K562 (cell line): ENCODE measurements at regions not wholly inside any gene's neighbourhood (a gene's known extent, or its start where the extent isn't known, plus 50 kb on each side); places are given as distances from the start of the nearest gene placed in this dataset.

Source experiments
- ATAC-seq: fragments of 200-7000 bp; cut with Tn5 transposase; 3 replicates; pipeline ENCODE4 v1.9.1; 2020; ENCODE audit warnings: moderate library complexity
- BruUV-seq: library from RNA; stranded (reverse); fragments of 400-500 nt; replicated peaks from 2 replicates; lab custom pipeline; 2021; lab: Mats Ljungman, UMichigan
- CTCF ChIA-PET: fragments of 300-600 bp; formaldehyde crosslinking; extraction: SDS; loops from one replicate; lab custom pipeline; 2021; ENCODE audit warnings: low intra/inter-chr PET ratio; lab: Yijun Ruan, JAX
- POLR2A ChIA-PET: fragments of 300-600, 350-650 bp; sonication (Branson Sonifier 250); formaldehyde crosslinking; extraction: SDS; loops from one replicate; lab custom pipeline; 2021; ENCODE audit warnings: antibody characterized with exemption, inconsistent platforms; lab: Yijun Ruan, JAX
- DNase-seq, 4 experiments: peaks; one replicate each; pipeline versions ENCODE4 v3.0.0 to v3.0.0-alpha.2; 2011 to 2018; ENCODE audit warnings: low spot score in 3 of 4, mixed read lengths in 3 of 4; ENCODE audit errors: extremely low read depth in 1 of 4
- FAIRE-seq: peaks from 2 replicates; lab custom pipeline; 2011; peaks lifted over from hg19 to GRCh38; lab: Jason Lieb, UNC
- H2AFZ ChIP-seq: 2 replicates; pipeline ENCODE4 v1.6.0; 2011; ENCODE audit warnings: low read depth, low read length, control low read depth, inconsistent platforms
- H3K27ac ChIP-seq: fragments of 200-600 bp; 3 replicates; pipeline ENCODE4 v1.8.0; 2011; ENCODE audit warnings: low read depth, mild to moderate bottlenecking, control low read depth, inconsistent platforms, low read length, moderate library complexity, mixed read lengths; ENCODE audit errors: extremely low read depth
- H3K27me3 ChIP-seq, 2 experiments: fragments of 300-600 bp in 1 of 2; 2 replicates in 1 of 2; 3 replicates in 1 of 2; pipeline versions ENCODE4 v1.6.0 to v1.8.0; 2011; ENCODE audit warnings: inconsistent platforms in 2 of 2, low read length in 2 of 2, mild to moderate bottlenecking in 1 of 2, mixed read lengths in 1 of 2, moderate library complexity in 1 of 2; ENCODE audit not compliant: control insufficient read depth in 2 of 2, insufficient read depth in 2 of 2
- H3K36me3 ChIP-seq: fragments of 300-600 bp; 3 replicates; pipeline ENCODE4 v1.8.0; 2011; ENCODE audit warnings: mild to moderate bottlenecking, low read length, inconsistent platforms; ENCODE audit not compliant: control insufficient read depth, insufficient read depth
- H3K4me1 ChIP-seq, 2 experiments: fragments of 200-600 bp in 1 of 2; replicated peaks in 1 of 2; 2 replicates in 1 of 2; 3 replicates in 1 of 2; pipeline versions ENCODE4 v1.5.1 to v1.8.0; 2011; ENCODE audit warnings: inconsistent platforms in 2 of 2, low read length in 2 of 2, mild to moderate bottlenecking in 1 of 2, mixed read lengths in 1 of 2, moderate library complexity in 1 of 2; ENCODE audit not compliant: control insufficient read depth in 2 of 2, insufficient read depth in 2 of 2
- H3K4me2 ChIP-seq: 2 replicates; pipeline ENCODE4 v1.6.1; 2011; ENCODE audit warnings: low read length, control low read depth, inconsistent platforms, mixed read lengths; ENCODE audit not compliant: insufficient read depth
- H3K4me3 ChIP-seq: fragments of 200-600 bp; sonication (generic), shearing (Covaris generic); 2 replicates; pipeline ENCODE4 v1.5.1; 2016; ENCODE audit warnings: control low read depth, inconsistent platforms
- H3K79me2 ChIP-seq: fragments of 200-600 bp; 3 replicates; pipeline ENCODE4 v1.8.0; 2011; ENCODE audit warnings: low read length, inconsistent platforms; ENCODE audit not compliant: control insufficient read depth, insufficient read depth
- H3K9ac ChIP-seq, 2 experiments: 2 replicates each; pipeline versions ENCODE4 v1.6.0 to v1.6.1; 2011; ENCODE audit warnings: low read depth in 2 of 2, low read length in 2 of 2, control low read depth in 1 of 2, inconsistent platforms in 1 of 2, mild to moderate bottlenecking in 1 of 2, mixed read lengths in 1 of 2; ENCODE audit not compliant: insufficient read depth in 1 of 2
- H3K9me1 ChIP-seq: one replicate; pipeline ENCODE4 v1.6.0; 2011; ENCODE audit warnings: inconsistent platforms, mild to moderate bottlenecking, low read length, moderate library complexity; ENCODE audit not compliant: control insufficient read depth, insufficient read depth
- H3K9me3 ChIP-seq: replicated peaks from 2 replicates; pipeline ENCODE4 v1.5.1; 2011; ENCODE audit warnings: low read depth, low read length, inconsistent platforms; ENCODE audit not compliant: control insufficient read depth, insufficient read depth
- H4K20me1 ChIP-seq: replicated peaks from 2 replicates; pipeline ENCODE4 v1.6.1; 2011; ENCODE audit warnings: low read length, inconsistent platforms, mixed read lengths; ENCODE audit not compliant: control insufficient read depth, insufficient read depth
- HBP1 ChIP-seq: fragments of 450-650 bp; formaldehyde crosslinking; IDR thresholded peaks from 2 replicates; pipeline ENCODE4 v1.4.0; 2022; ENCODE audit warnings: missing genetic modification characterization
- SAFB ChIP-seq: fragments of 200-400 bp; formaldehyde crosslinking; IDR thresholded peaks from 2 replicates; pipeline ENCODE4 v1.6.1; 2017; ENCODE audit warnings: low read depth, low read length, borderline replicate concordance
- ZNF23 ChIP-seq: fragments of 250-450 bp; sonication (Bioruptor Pico); IDR thresholded peaks from 2 replicates; pipeline ENCODE4 v1.4.0; 2020; ENCODE audit warnings: mild to moderate bottlenecking
- WGBS: fragments of 100-300 bp; shearing (Covaris generic); methylation state at CpG from one replicate; pipeline ENCODE4 v1.1.6; 2016; ENCODE audit warnings: low coverage, mixed read lengths; ENCODE audit not compliant: insufficient coverage; ENCODE audit errors: missing lambda C conversion rate; 5-methylcytosine and 5-hydroxymethylcytosine counted together
- in situ Hi-C: fragments of 300-500 bp; cut with MboI; formaldehyde crosslinking; loops from 4 replicates; pipeline ENCODE4 v1.15.0; 2018; ENCODE audit warnings: inconsistent platforms, mixed read lengths
- intact Hi-C: fragments of 100-400 bp; cut with micrococcal nuclease; formaldehyde crosslinking; loops from 2 replicates; pipeline ENCODE4 v1.14.2; 2022
- TF ChIP-seq, protein P1 (sequence below): sonication (generic); formaldehyde crosslinking; IDR thresholded peaks from 2 replicates; pipeline ENCODE4 v1.8.0; 2022; ENCODE audit warnings: mild to moderate bottlenecking, missing genetic modification reagents
- TF ChIP-seq, protein P2 (sequence below): sonication (generic); formaldehyde crosslinking; IDR thresholded peaks from 2 replicates; pipeline ENCODE4 v1.8.0; 2022; ENCODE audit warnings: mild to moderate bottlenecking, missing genetic modification reagents

GRCh38 chr6:124907596-124907995 is 54.6 kb upstream of the RNF217 start:
- Histone ChIP-seq H3K4me2 (no peak overlapping the region), H3K9me1 (no peaks in the 10 kb centered on the region), H3K79me2 (no peaks in the 10 kb centered on the region), H3K9me3 (no peaks in the 10 kb centered on the region), H3K9ac (no peak overlapping the region), H4K20me1 (no peaks in the 10 kb centered on the region)
- WGBS, result 89% methylated on average over 1 of the region's 1 CpG
- no peak for ATAC-seq
- intact Hi-C loops, result no loop called here
- BruUV-seq, result no TSS peak
- ChIA-PET POLR2A (no interaction called here), CTCF (no interaction called here)
- FAIRE-seq, result no peak
- TF ChIP-seq ZNF23 (no peak), SAFB (no peak), HBP1 (CRISPR knock-in tag) (no peak)
- TF ChIP-seq, protein P1, sequence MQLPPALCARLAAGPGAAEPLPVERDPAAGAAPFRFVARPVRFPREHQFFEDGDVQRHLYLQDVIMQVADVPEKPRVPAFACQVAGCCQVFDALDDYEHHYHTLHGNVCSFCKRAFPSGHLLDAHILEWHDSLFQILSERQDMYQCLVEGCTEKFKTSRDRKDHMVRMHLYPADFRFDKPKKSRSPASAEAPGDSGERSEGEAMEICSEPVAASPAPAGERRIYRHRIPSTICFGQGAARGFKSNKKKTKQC (CRISPR knock-in tag), result no peak
- TF ChIP-seq, protein P2, sequence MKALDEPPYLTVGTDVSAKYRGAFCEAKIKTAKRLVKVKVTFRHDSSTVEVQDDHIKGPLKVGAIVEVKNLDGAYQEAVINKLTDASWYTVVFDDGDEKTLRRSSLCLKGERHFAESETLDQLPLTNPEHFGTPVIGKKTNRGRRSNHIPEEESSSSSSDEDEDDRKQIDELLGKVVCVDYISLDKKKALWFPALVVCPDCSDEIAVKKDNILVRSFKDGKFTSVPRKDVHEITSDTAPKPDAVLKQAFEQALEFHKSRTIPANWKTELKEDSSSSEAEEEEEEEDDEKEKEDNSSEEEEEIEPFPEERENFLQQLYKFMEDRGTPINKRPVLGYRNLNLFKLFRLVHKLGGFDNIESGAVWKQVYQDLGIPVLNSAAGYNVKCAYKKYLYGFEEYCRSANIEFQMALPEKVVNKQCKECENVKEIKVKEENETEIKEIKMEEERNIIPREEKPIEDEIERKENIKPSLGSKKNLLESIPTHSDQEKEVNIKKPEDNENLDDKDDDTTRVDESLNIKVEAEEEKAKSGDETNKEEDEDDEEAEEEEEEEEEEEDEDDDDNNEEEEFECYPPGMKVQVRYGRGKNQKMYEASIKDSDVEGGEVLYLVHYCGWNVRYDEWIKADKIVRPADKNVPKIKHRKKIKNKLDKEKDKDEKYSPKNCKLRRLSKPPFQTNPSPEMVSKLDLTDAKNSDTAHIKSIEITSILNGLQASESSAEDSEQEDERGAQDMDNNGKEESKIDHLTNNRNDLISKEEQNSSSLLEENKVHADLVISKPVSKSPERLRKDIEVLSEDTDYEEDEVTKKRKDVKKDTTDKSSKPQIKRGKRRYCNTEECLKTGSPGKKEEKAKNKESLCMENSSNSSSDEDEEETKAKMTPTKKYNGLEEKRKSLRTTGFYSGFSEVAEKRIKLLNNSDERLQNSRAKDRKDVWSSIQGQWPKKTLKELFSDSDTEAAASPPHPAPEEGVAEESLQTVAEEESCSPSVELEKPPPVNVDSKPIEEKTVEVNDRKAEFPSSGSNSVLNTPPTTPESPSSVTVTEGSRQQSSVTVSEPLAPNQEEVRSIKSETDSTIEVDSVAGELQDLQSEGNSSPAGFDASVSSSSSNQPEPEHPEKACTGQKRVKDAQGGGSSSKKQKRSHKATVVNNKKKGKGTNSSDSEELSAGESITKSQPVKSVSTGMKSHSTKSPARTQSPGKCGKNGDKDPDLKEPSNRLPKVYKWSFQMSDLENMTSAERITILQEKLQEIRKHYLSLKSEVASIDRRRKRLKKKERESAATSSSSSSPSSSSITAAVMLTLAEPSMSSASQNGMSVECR (CRISPR knock-in tag), result no peak
- TF ChIP-seq, all 486 proteins: peak for 0
- in situ Hi-C loops, result no loop called here
- Histone ChIP-seq H3K4me3 (no peak overlapping the region), H3K27ac (no peak overlapping the region), H3K36me3 (no peaks in the 10 kb centered on the region), H3K27me3 (no peaks in the 10 kb centered on the region), H3K4me1 (no peaks in the 10 kb centered on the region), H2AFZ (no peak overlapping the region)
- DNase-seq, result no peak
